IMR-90 (cell line): ENCODE measurements at regions not wholly inside any gene's neighbourhood (a gene's known extent, or its start where the extent isn't known, plus 50 kb on each side); places are given as distances from the start of the nearest gene placed in this dataset.

ENCODE experiments used
- ATAC-seq: fragments of 200-7000 bp; cut with Tn5 transposase; 2 replicates; pipeline ENCODE4 v1.9.1; 2020; ENCODE audit warnings: low read depth, mild to moderate bottlenecking, moderate library complexity
- BruUV-seq: library from RNA; stranded (reverse); fragments of 400-500 nt; replicated peaks from 2 replicates; lab custom pipeline; 2021; lab: Mats Ljungman, UMichigan
- CTCF ChIA-PET: fragments of 300-600 bp; formaldehyde crosslinking; extraction: SDS; loops from one replicate; lab custom pipeline; 2021; ENCODE audit warnings: antibody characterized with exemption; lab: Yijun Ruan, JAX
- POLR2A ChIA-PET: fragments of 300-600 bp; sonication (Branson Sonifier 250); formaldehyde crosslinking; loops from one replicate; lab custom pipeline; 2022; ENCODE audit warnings: antibody characterized with exemption; ENCODE audit not compliant: unreplicated experiment; lab: Charles Lee
- DNase-seq: peaks from one replicate; pipeline ENCODE4 v3.0.0; 2013
- H2AFZ ChIP-seq: replicated peaks from 2 replicates; pipeline ENCODE3; 2013; ENCODE audit warnings: low read length, mild to moderate bottlenecking; ENCODE audit not compliant: poor library complexity
- H2AK5ac ChIP-seq: 2 replicates; pipeline ENCODE4 v1.6.1; 2013; ENCODE audit warnings: low read depth, low read length, inconsistent platforms
- H2AK9ac ChIP-seq: replicated peaks from 2 replicates; pipeline ENCODE3; 2013; ENCODE audit warnings: mild to moderate bottlenecking, low read depth, low read length, moderate library complexity; ENCODE audit not compliant: poor library complexity
- H2BK120ac ChIP-seq: 2 replicates; pipeline ENCODE4 v1.6.1; 2013; ENCODE audit warnings: low read depth, low read length, inconsistent platforms
- H2BK15ac ChIP-seq: 3 replicates; pipeline ENCODE4 v1.6.1; 2013; ENCODE audit warnings: low read depth, low read length, inconsistent platforms
- H2BK20ac ChIP-seq: 2 replicates; pipeline ENCODE4 v1.6.1; 2013; ENCODE audit warnings: low read depth, mild to moderate bottlenecking, inconsistent platforms, low read length, moderate library complexity
- H2BK5ac ChIP-seq: 2 replicates; pipeline ENCODE4 v1.6.1; 2013; ENCODE audit warnings: mild to moderate bottlenecking, low read depth, low read length, inconsistent platforms; ENCODE audit not compliant: poor library complexity, severe bottlenecking
- H3K14ac ChIP-seq: replicated peaks from 2 replicates; pipeline ENCODE4 v1.6.1; 2013; ENCODE audit warnings: low read depth, low read length, inconsistent platforms
- H3K18ac ChIP-seq: 2 replicates; pipeline ENCODE4 v1.6.1; 2013; ENCODE audit warnings: low read depth, low read length, control low read depth
- H3K23ac ChIP-seq: 2 replicates; pipeline ENCODE4 v1.6.1; 2013; ENCODE audit warnings: low read depth, low read length, inconsistent platforms
- H3K27ac ChIP-seq: 2 replicates; pipeline ENCODE4 v1.5.1; 2013; ENCODE audit warnings: mild to moderate bottlenecking, control low read depth, low read length; ENCODE audit not compliant: insufficient read depth
- H3K27me3 ChIP-seq: 2 replicates; pipeline ENCODE4 v1.6.1; 2013; ENCODE audit warnings: low read length; ENCODE audit not compliant: control insufficient read depth, insufficient read depth
- H3K36me3 ChIP-seq: 2 replicates; pipeline ENCODE4 v1.6.1; 2013; ENCODE audit warnings: low read length, mixed read lengths; ENCODE audit not compliant: control insufficient read depth, insufficient read depth
- H3K4ac ChIP-seq: 2 replicates; pipeline ENCODE4 v1.6.1; 2013; ENCODE audit warnings: low read depth, low read length, inconsistent platforms
- H3K4me1 ChIP-seq: 2 replicates; pipeline ENCODE4 v1.6.1; 2013; ENCODE audit warnings: low read length, mixed read lengths; ENCODE audit not compliant: control insufficient read depth, insufficient read depth
- H3K4me2 ChIP-seq: 2 replicates; pipeline ENCODE4 v1.6.1; 2013; ENCODE audit warnings: low read depth, mild to moderate bottlenecking, control low read depth, low read length, moderate library complexity
- H3K4me3 ChIP-seq: 2 replicates; pipeline ENCODE4 v1.5.1; 2013; ENCODE audit warnings: low read depth, mild to moderate bottlenecking, control low read depth, low read length, moderate library complexity; ENCODE audit not compliant: insufficient read depth
- H3K56ac ChIP-seq: 2 replicates; pipeline ENCODE4 v1.6.1; 2013; ENCODE audit warnings: low read length, inconsistent platforms; ENCODE audit not compliant: insufficient read depth; ENCODE audit errors: extremely low read depth
- H3K79me1 ChIP-seq, 2 experiments: 2 replicates each; pipeline ENCODE4 v1.6.1; 2013; ENCODE audit warnings: low read length in 2 of 2, inconsistent platforms in 1 of 2, low read depth in 1 of 2
- H3K9ac ChIP-seq: 2 replicates; pipeline ENCODE4 v1.6.1; 2013; ENCODE audit warnings: low read depth, low read length, control low read depth
- H3K9me1 ChIP-seq: 2 replicates; pipeline ENCODE4 v1.6.1; 2013; ENCODE audit warnings: low read length, inconsistent platforms; ENCODE audit not compliant: insufficient read depth
- H3K9me3 ChIP-seq: 2 replicates; pipeline ENCODE4 v1.6.1; 2013; ENCODE audit warnings: low read length; ENCODE audit not compliant: control insufficient read depth, insufficient read depth
- H4K20me1 ChIP-seq: 2 replicates; pipeline ENCODE4 v1.6.1; 2013; ENCODE audit warnings: low read length, inconsistent platforms; ENCODE audit not compliant: insufficient read depth
- H4K5ac ChIP-seq: 2 replicates; pipeline ENCODE4 v1.6.1; 2013; ENCODE audit warnings: mild to moderate bottlenecking, low read depth, low read length, control low read depth
- H4K8ac ChIP-seq, 2 experiments: 2 replicates each; pipeline ENCODE4 v1.6.1; 2013; ENCODE audit warnings: low read depth in 2 of 2, low read length in 2 of 2, control low read depth in 1 of 2, inconsistent platforms in 1 of 2
- H4K91ac ChIP-seq: 2 replicates; pipeline ENCODE4 v1.6.1; 2013; ENCODE audit warnings: low read depth, low read length, inconsistent platforms; ENCODE audit not compliant: insufficient read depth
- BHLHE40 ChIP-seq: fragments of 150-350 bp; IDR thresholded peaks from 2 replicates; pipeline ENCODE4 v1.6.1; 2016; ENCODE audit warnings: mild to moderate bottlenecking, low read depth, low read length
- CEBPB ChIP-seq: IDR thresholded peaks from 2 replicates; pipeline ENCODE4 v1.6.1; 2012; ENCODE audit warnings: low read depth, low read length, improper control_type of control experiment
- CHD1 ChIP-seq: IDR thresholded peaks from 2 replicates; pipeline ENCODE4 v1.6.1; 2012; ENCODE audit warnings: low read depth, low read length, improper control_type of control experiment
- ELK1 ChIP-seq: fragments of 150-350 bp; IDR thresholded peaks from 2 replicates; pipeline ENCODE4 v1.6.1; 2016; ENCODE audit warnings: low read depth, mild to moderate bottlenecking, low read length, moderate library complexity, borderline replicate concordance
- FOS ChIP-seq: fragments of 150-350 bp; IDR thresholded peaks from 2 replicates; pipeline ENCODE4 v1.6.1; 2016; ENCODE audit warnings: low read depth, low read length
- MAFK ChIP-seq: IDR thresholded peaks from 2 replicates; pipeline ENCODE4 v1.6.1; 2012; ENCODE audit warnings: low read depth, low read length, improper control_type of control experiment
- MAZ ChIP-seq: IDR thresholded peaks from 2 replicates; pipeline ENCODE4 v1.6.1; 2012; ENCODE audit warnings: low read depth, mild to moderate bottlenecking, low read length, improper control_type of control experiment, moderate library complexity, borderline replicate concordance
- MXI1 ChIP-seq: IDR thresholded peaks from 2 replicates; pipeline ENCODE4 v1.6.1; 2012; ENCODE audit warnings: low read depth, mild to moderate bottlenecking, low read length, moderate library complexity, borderline replicate concordance
- NFE2L2 ChIP-seq: fragments of 150-350 bp; IDR thresholded peaks from 2 replicates; pipeline ENCODE4 v1.6.1; 2016; ENCODE audit warnings: low read depth, mild to moderate bottlenecking, low read length
- POLR2A ChIP-seq: IDR thresholded peaks from 2 replicates; pipeline ENCODE4 v1.6.1; 2012; ENCODE audit warnings: mild to moderate bottlenecking, low read depth, low read length
- RAD21 ChIP-seq: IDR thresholded peaks from 2 replicates; pipeline ENCODE4 v1.6.1; 2012; ENCODE audit warnings: low read length, improper control_type of control experiment
- RCOR1 ChIP-seq: IDR thresholded peaks from 2 replicates; pipeline ENCODE4 v1.6.1; 2012; ENCODE audit warnings: mild to moderate bottlenecking, low read length, improper control_type of control experiment; ENCODE audit not compliant: insufficient replicate concordance
- RFX5 ChIP-seq: IDR thresholded peaks from 2 replicates; pipeline ENCODE4 v1.8.0; 2012; ENCODE audit warnings: low read depth, mild to moderate bottlenecking, low read length, moderate library complexity
- SMC3 ChIP-seq: fragments of 150-350 bp; IDR thresholded peaks from 2 replicates; pipeline ENCODE4 v1.6.1; 2016; ENCODE audit warnings: low read depth, mild to moderate bottlenecking, antibody characterized with exemption, low read length, moderate library complexity
- WGBS, 2 experiments: methylation state at CpG; one replicate each; pipeline versions ENCODE4 v1.1.5 to v1.1.7; 2013; ENCODE audit warnings: missing lambda C conversion rate in 2 of 2; ENCODE audit not compliant: insufficient read length in 1 of 2; ENCODE audit errors: extremely low coverage in 2 of 2; 5-methylcytosine and 5-hydroxymethylcytosine counted together
- dilution Hi-C: fragments of 300-500 bp; cut with HindIII; formaldehyde crosslinking; loops from one replicate; pipeline ENCODE4 v1.14.3; 2018; ENCODE audit warnings: low sequenced_read_pairs; ENCODE audit not compliant: unreplicated experiment
- in situ Hi-C: fragments of 300-500 bp; cut with MboI; formaldehyde crosslinking; loops from 3 replicates; pipeline ENCODE4 v1.14.3; 2019; ENCODE audit warnings: low sequenced_read_pairs, inconsistent platforms, mixed read lengths
- intact Hi-C: fragments of 100-400 bp; cut with micrococcal nuclease; formaldehyde crosslinking; loops from 2 replicates; pipeline ENCODE4 v1.10.0; 2022
- TF ChIP-seq, protein P1 (sequence below): conservative IDR thresholded peaks from 2 replicates; pipeline ENCODE4 v1.5.1; 2012; ENCODE audit warnings: mild to moderate bottlenecking, low read depth, low read length, improper control_type of control experiment
- TF ChIP-seq, protein P2 (sequence below): fragments of 150-350 bp; IDR thresholded peaks from 2 replicates; pipeline ENCODE4 v1.6.1; 2017; ENCODE audit warnings: mild to moderate bottlenecking, antibody characterized with exemption, low read length, low read depth

GRCh38 chr13:112226320-112227002 lies 149.7 kb upstream of the SPACA7 start:
- H3K4me3 ChIP-seq = no peak overlapping the region
- no peak overlapping the region for H4K91ac ChIP-seq
- no peak overlapping the region for H2AK5ac ChIP-seq
- intact Hi-C loops = no loop called here
- no peaks in the 10 kb centered on the region for H4K20me1 ChIP-seq
- H2BK15ac ChIP-seq = no peak overlapping the region
- H4K8ac ChIP-seq = no peak overlapping the region
- CTCF ChIA-PET = no interaction called here
- TF ChIP-seq SMC3 (no peak), RCOR1 (no peak), FOS (no peak), MAZ (no peak), POLR2A (no peak), RAD21 (no peak), RFX5 (no peak), MXI1 (no peak), CHD1 (no peak), ELK1 (no peak), MAFK (no peak), NFE2L2 (no peak), CEBPB (no peak), BHLHE40 (no peak)
- TF ChIP-seq, protein P1, sequence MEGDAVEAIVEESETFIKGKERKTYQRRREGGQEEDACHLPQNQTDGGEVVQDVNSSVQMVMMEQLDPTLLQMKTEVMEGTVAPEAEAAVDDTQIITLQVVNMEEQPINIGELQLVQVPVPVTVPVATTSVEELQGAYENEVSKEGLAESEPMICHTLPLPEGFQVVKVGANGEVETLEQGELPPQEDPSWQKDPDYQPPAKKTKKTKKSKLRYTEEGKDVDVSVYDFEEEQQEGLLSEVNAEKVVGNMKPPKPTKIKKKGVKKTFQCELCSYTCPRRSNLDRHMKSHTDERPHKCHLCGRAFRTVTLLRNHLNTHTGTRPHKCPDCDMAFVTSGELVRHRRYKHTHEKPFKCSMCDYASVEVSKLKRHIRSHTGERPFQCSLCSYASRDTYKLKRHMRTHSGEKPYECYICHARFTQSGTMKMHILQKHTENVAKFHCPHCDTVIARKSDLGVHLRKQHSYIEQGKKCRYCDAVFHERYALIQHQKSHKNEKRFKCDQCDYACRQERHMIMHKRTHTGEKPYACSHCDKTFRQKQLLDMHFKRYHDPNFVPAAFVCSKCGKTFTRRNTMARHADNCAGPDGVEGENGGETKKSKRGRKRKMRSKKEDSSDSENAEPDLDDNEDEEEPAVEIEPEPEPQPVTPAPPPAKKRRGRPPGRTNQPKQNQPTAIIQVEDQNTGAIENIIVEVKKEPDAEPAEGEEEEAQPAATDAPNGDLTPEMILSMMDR = no peak
- TF ChIP-seq, protein P2, sequence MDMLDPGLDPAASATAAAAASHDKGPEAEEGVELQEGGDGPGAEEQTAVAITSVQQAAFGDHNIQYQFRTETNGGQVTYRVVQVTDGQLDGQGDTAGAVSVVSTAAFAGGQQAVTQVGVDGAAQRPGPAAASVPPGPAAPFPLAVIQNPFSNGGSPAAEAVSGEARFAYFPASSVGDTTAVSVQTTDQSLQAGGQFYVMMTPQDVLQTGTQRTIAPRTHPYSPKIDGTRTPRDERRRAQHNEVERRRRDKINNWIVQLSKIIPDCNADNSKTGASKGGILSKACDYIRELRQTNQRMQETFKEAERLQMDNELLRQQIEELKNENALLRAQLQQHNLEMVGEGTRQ = no peak
- POLR2A ChIA-PET = no interaction called here
- H2AFZ ChIP-seq = no peak overlapping the region
- BruUV-seq = no TSS peak
- H3K14ac ChIP-seq = no peak overlapping the region
- DNase-seq = no peak
- H3K36me3 ChIP-seq = no peaks in the 10 kb centered on the region
- H3K27ac ChIP-seq = no peak overlapping the region
- H3K4me2 ChIP-seq = no peak overlapping the region
- H3K79me1 ChIP-seq = no peaks in the 10 kb centered on the region
- ATAC-seq = no peak
- no CpG with 5 or more reads among the region's 10 CpGs for WGBS, 2 experiments
- no peak overlapping the region for H4K5ac ChIP-seq
- H3K4ac ChIP-seq = no peak overlapping the region
- no peak overlapping the region for H2BK20ac ChIP-seq
- no peak overlapping the region for H2BK5ac ChIP-seq
- H3K56ac ChIP-seq = no peak overlapping the region
- H3K9ac ChIP-seq = no peak overlapping the region
- no peaks in the 10 kb centered on the region for H3K4me1 ChIP-seq
- in situ Hi-C loops = no loop called here
- H3K9me3 ChIP-seq = peaks cover 51% of the 10 kb centered on the region
- H3K27me3 ChIP-seq = no peaks in the 10 kb centered on the region
- H3K18ac ChIP-seq = no peak overlapping the region
- no peak overlapping the region for H2BK120ac ChIP-seq
- dilution Hi-C loops = no loop called here
- no peaks in the 10 kb centered on the region for H3K9me1 ChIP-seq
- H3K23ac ChIP-seq = no peak overlapping the region
- H2AK9ac ChIP-seq = no peak overlapping the region
